Parathyroid adenoma (tissue), 2 donors: ENCODE measurements at regions not wholly inside any gene's neighbourhood (a gene's known extent, or its start where the extent isn't known, plus 50 kb on each side); places are given as distances from the start of the nearest gene placed in this dataset.

Experiments
- H2AFZ ChIP-seq: fragments of 300-600 bp; sonication (generic); one replicate; pipeline ENCODE4 v1.7.0; 2017; ENCODE audit warnings: antibody characterized with exemption, mild to moderate bottlenecking
- H3K27ac ChIP-seq: fragments of 300-600 bp; sonication (generic); one replicate; pipeline ENCODE4 v1.7.0; 2017
- H3K27me3 ChIP-seq: fragments of 300-600 bp; sonication (generic); one replicate; pipeline ENCODE4 v1.7.0; 2017; ENCODE audit warnings: low read length; ENCODE audit not compliant: control insufficient read depth, insufficient read depth
- H3K36me3 ChIP-seq: fragments of 300-600 bp; sonication (generic); one replicate; pipeline ENCODE4 v1.7.0; 2017; ENCODE audit warnings: low read length; ENCODE audit not compliant: control insufficient read depth, insufficient read depth
- H3K4me1 ChIP-seq: fragments of 300-600 bp; sonication (generic); one replicate; pipeline ENCODE4 v1.7.0; 2017; ENCODE audit warnings: control low read depth
- H3K4me2 ChIP-seq: fragments of 300-600 bp; sonication (generic); one replicate; pipeline ENCODE4 v1.7.0; 2017; ENCODE audit warnings: low read length
- H3K4me3 ChIP-seq: fragments of 300-600 bp; sonication (generic); one replicate; pipeline ENCODE4 v1.7.0; 2017; ENCODE audit warnings: low read depth, low read length
- H3K79me2 ChIP-seq: fragments of 300-600 bp; sonication (generic); one replicate; pipeline ENCODE4 v1.7.0; 2017; ENCODE audit warnings: control low read depth
- H3K9ac ChIP-seq: fragments of 300-600 bp; sonication (generic); one replicate; pipeline ENCODE4 v1.7.0; 2017; ENCODE audit warnings: mild to moderate bottlenecking
- H3K9me3 ChIP-seq: fragments of 300-600 bp; sonication (generic); one replicate; pipeline ENCODE4 v1.7.0; 2017; ENCODE audit warnings: low read length; ENCODE audit not compliant: control insufficient read depth
- CTCF ChIP-seq: fragments of 300-600 bp; sonication (generic); IDR thresholded peaks from one replicate; pipeline ENCODE4 v1.7.0; 2017; ENCODE audit warnings: antibody characterized with exemption, mild to moderate bottlenecking
- donor health status: primary hyperparathyroidism.

GRCh38 chr12:92046557-92047392, 98.9 kb downstream of the BTG1 start:
- no peak for TF ChIP-seq CTCF
- Histone ChIP-seq H2AFZ (no peak overlapping the region), H3K4me3 (no peak overlapping the region), H3K36me3 (no peaks in the 10 kb centered on the region), H3K4me2 (no peak overlapping the region), H3K9me3 (no peaks in the 10 kb centered on the region), H3K9ac (no peak overlapping the region), H3K4me1 (no peaks in the 10 kb centered on the region), H3K79me2 (no peaks in the 10 kb centered on the region), H3K27ac (no peak overlapping the region), H3K27me3 (no peaks in the 10 kb centered on the region)

GRCh38 chr12:92045852-92046251, 99.8 kb downstream of the BTG1 start:
- H3K27ac ChIP-seq, result no peak overlapping the region
- TF ChIP-seq CTCF, result no peak

GRCh38 chr12:92044435-92044834, 101.2 kb downstream of the BTG1 start:
- Histone ChIP-seq H3K4me2 (no peak overlapping the region), H3K4me1 (no peaks in the 10 kb centered on the region), H3K9me3 (no peaks in the 10 kb centered on the region), H3K36me3 (no peaks in the 10 kb centered on the region), H3K79me2 (no peaks in the 10 kb centered on the region), H3K9ac (no peak overlapping the region), H3K27ac (no peak overlapping the region), H3K27me3 (no peaks in the 10 kb centered on the region), H2AFZ (no peak overlapping the region), H3K4me3 (no peak overlapping the region)
- TF ChIP-seq CTCF, result no peak

More at GRCh38 chr12:92045852-92046251, 99.8 kb downstream of the BTG1 start:
- no peaks in the 10 kb centered on the region for H3K9me3 ChIP-seq
- no peak overlapping the region for H3K9ac ChIP-seq
- H3K36me3 ChIP-seq, result no peaks in the 10 kb centered on the region
- H3K27me3 ChIP-seq, result no peaks in the 10 kb centered on the region
- H3K4me2 ChIP-seq, result no peak overlapping the region
- no peak overlapping the region for H2AFZ ChIP-seq
- H3K4me1 ChIP-seq, result no peaks in the 10 kb centered on the region
- no peak overlapping the region for H3K4me3 ChIP-seq
- H3K79me2 ChIP-seq, result no peaks in the 10 kb centered on the region

- Histone ChIP-seq H3K79me2 (no peaks in the 10 kb centered on the region), H3K4me1 (no peaks in the 10 kb centered on the region), H2AFZ (no peak overlapping the region), H3K27ac (no peak overlapping the region), H3K4me2 (no peak overlapping the region), H3K9ac (no peak overlapping the region), H3K36me3 (no peaks in the 10 kb centered on the region), H3K9me3 (no peaks in the 10 kb centered on the region), H3K4me3 (no peak overlapping the region), H3K27me3 (no peaks in the 10 kb centered on the region)
- no peak for TF ChIP-seq CTCF
These were observed 102.7 kb downstream of the BTG1 start for GRCh38 chr12:92042791-92043531.
